SH-SY5Y (cell line): ENCODE measurements at regions not wholly inside any gene's neighbourhood (a gene's known extent, or its start where the extent isn't known, plus 50 kb on each side); places are given as distances from the start of the nearest gene placed in this dataset.

Source experiments
- GATA2 ChIP-seq: IDR thresholded peaks from 2 replicates; pipeline ENCODE4 v1.6.1; 2011; ENCODE audit warnings: mild to moderate bottlenecking, low read depth, low read length
- GATA3 ChIP-seq: IDR thresholded peaks from 2 replicates; pipeline ENCODE4 v1.6.1; 2011; ENCODE audit warnings: low read depth, mild to moderate bottlenecking, low read length, moderate library complexity

DNA sequence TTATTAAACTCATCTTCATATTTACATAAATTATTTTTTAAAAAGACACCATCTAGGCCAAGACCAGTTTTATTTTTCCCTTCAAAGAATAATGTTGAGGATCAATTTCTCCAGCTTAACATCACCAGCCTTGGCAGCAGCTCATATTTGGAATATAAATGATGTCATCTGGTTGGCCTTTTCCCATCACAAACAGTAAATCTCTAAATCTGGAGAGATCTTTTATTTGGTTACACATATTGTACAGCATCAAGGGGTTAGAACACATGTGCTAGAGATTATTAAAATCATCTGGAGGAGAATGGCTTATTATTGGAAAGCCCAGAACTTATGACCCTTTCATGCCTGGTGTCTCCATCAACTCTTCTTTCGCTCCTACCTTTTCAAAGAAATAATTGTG lies 508.8 kb downstream of the PLPP3 start:
- TF ChIP-seq GATA2 = peak; percentile 5; the same call in 1 of the 2 replicates
- peak; percentile 38; the same call in 1 of the 2 replicates for TF ChIP-seq GATA3
